Activated CD8-positive, alpha-beta memory T cell treated with anti-CD3 and anti-CD28 coated beads, Interleukin-2, amount 10 ng/mL, durations not matched to agents 7 days and 5 days (primary cell): ENCODE measurements at regions not wholly inside any gene's neighbourhood (a gene's known extent, or its start where the extent isn't known, plus 50 kb on each side); places are given as distances from the start of the nearest gene placed in this dataset.
"Not testable (repeated sequence)": the region's sequence is repeated elsewhere in the genome, so short reads cannot be mapped to it uniquely, and the experiment has no call there.

Experiments used
- ATAC-seq: fragments of 150-1000 bp; cut with Tn5 transposase; one replicate; pipeline ENCODE4 v1.10.0; 2021; ENCODE audit warnings: moderate library complexity
- CTCF ChIA-PET: fragments of 350-600 bp; sonication (Branson Sonifier 250); formaldehyde crosslinking; loops from one replicate; lab custom pipeline; 2021; ENCODE audit warnings: antibody characterized with exemption; lab: Charles Lee
- DNase-seq: peaks from one replicate; pipeline ENCODE4 v3.0.0-alpha.2; 2020
- H3K27ac Mint-ChIP-seq: one replicate; pipeline ENCODE4 v1.8.0; 2021; ENCODE audit warnings: mild to moderate bottlenecking, mixed read lengths
- H3K27me3 Mint-ChIP-seq: one replicate; pipeline ENCODE4 v1.8.0; 2021; ENCODE audit warnings: mixed read lengths
- H3K36me3 Mint-ChIP-seq: one replicate; pipeline ENCODE4 v1.8.0; 2021; ENCODE audit warnings: mild to moderate bottlenecking, mixed read lengths
- H3K4me1 Mint-ChIP-seq: one replicate; pipeline ENCODE4 v1.8.0; 2021; ENCODE audit warnings: mixed read lengths
- H3K4me3 Mint-ChIP-seq: one replicate; pipeline ENCODE4 v1.8.0; 2021; ENCODE audit warnings: mild to moderate bottlenecking, moderate library complexity, mixed read lengths
- H3K9me3 Mint-ChIP-seq: one replicate; pipeline ENCODE4 v1.8.0; 2022; ENCODE audit warnings: low read depth, mixed read lengths

- Mint-ChIP-seq H3K36me3 (no peaks in the 10 kb centered on the region), H3K9me3 (no peaks in the 10 kb centered on the region), H3K4me1 (peaks cover 3% of the 10 kb centered on the region), H3K4me3 (no peak overlapping the region), H3K27me3 (peaks cover 2% of the 10 kb centered on the region), H3K27ac (no peak overlapping the region)
- DNase-seq (no peak), ATAC-seq (no peak)
- CTCF ChIA-PET = no interaction called here
Observed at GRCh38 chr6:111949546-111949945, 76.3 kb upstream of the FYN start.

DNA sequence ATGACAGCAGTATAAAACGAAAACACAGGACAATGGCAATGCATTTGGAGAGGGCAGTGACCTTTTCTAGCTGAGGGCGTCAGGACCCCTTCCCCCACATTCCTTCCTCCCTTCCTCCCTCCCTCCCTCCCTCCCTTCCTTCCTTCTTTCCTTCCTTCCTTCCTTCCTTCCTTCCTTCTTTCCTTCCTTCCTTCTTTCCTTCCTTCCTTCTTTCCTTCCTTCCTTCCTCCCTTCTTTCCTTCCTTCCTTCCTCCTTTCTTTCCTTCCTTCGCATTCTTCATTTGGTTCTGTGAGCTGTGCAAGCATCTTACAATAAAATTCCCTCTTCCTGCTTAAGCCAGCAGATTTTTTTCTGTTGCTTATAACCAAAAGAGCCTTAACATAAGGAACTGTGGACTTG lies 76.7 kb upstream of the FYN start:
- DNase-seq, H3K36me3 Mint-ChIP-seq, H3K9me3 Mint-ChIP-seq, H3K4me3 Mint-ChIP-seq, CTCF ChIA-PET, H3K4me1 Mint-ChIP-seq, H3K27ac Mint-ChIP-seq, ATAC-seq, H3K27me3 Mint-ChIP-seq: not testable (repeated sequence)

DNA sequence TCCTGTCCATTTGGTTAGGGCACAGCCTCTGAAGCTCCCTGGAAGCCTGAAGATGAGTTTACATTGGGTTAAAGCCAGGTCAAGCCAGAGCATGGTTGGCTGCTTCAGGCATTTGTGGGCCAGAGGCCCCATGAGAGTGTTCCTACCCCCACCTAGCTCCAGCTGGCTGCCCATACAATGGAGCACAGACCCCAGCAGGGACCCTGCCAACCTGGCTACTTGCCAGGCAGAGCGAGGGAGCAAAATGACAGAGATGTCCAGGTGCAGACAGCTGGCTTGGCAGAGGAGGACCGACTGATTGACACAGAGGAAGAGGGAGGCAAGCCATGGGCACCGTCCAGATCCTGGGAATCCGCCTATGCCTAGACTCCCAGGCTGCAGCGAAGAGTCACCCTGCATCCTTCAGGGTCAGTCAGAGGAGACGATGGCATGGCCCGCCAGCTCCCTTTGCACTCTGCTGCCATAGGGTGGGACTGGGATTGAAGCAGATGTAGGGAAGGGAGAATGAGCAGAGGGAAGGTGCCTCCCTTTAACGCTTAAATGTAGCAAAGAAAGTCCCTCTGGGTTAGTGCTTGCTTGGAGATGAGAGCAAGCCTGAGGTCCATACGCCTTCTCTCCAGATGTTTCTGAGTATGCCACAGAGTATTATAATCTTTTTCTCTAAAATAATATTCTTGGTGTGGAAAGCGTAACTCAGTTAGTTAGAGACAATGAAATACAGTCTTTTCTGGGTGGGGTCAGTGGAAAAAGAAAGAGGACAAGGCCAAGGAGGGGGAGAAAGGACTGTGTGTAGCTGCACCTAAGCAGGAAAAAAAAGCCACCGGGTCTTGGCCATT lies 77.6 kb upstream of the FYN start:
- Mint-ChIP-seq H3K4me1 (peaks cover 3% of the 10 kb centered on the region), H3K27ac (no peak overlapping the region), H3K9me3 (no peaks in the 10 kb centered on the region), H3K36me3 (no peaks in the 10 kb centered on the region), H3K4me3 (no peak overlapping the region), H3K27me3 (peaks cover 2% of the 10 kb centered on the region)
- CTCF ChIA-PET = no interaction called here
- no peak for DNase-seq
- ATAC-seq = no peak

DNA sequence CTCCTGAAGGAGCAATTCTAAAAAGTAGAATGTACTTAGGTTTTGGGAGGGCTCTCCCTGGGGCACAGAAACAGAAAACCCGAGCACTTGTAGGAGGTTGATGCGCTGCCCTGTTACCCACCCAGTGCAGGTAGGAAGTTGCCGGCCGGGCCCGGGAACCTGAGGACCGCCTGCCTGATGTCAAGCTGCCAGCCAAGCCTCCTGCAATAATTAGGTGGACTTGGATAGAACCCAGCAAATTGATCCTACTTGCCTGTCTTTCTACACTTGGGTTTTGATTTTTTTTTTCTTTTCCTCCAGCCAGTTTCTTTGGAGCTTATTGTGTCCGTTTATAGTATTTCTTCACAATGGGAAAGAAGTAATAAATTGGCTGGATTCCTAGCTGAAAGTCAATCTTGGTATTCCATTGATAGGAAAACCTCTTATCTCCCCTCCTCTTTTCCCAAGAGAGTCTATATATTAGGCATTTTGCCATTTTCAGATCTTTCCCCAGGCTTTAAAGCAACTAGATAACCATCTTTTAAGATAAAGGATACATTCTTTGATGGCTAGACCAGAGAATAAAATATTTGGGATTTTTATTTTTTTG lies 78.3 kb upstream of the FYN start:
- CTCF ChIA-PET = no interaction called here

DNA sequence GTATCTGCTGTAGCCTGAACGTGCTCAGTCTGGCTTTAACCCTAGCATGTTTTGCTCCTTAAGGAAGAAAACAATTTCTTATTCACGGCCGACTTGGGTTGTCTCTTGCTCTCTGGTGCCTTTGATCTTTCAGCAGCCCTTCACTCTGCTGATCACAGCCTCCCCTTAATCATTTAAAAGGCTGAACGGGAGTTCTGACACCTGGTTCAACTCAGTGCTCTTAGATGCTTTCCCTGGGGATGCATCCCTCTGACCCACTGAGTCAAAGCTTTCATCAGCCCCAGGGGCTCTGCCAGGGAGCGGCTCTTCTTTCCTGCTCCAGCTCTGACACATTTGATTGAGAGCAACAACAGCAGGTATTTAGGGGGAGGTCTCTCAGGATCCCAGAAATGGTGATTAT lies 79.0 kb upstream of the FYN start:
- H3K27me3 Mint-ChIP-seq = peaks cover 2% of the 10 kb centered on the region
- H3K27ac Mint-ChIP-seq = no peak overlapping the region
- no peaks in the 10 kb centered on the region for H3K9me3 Mint-ChIP-seq
- H3K4me3 Mint-ChIP-seq = no peak overlapping the region
- CTCF ChIA-PET = no interaction called here
- no peak for ATAC-seq
- no peaks in the 10 kb centered on the region for H3K36me3 Mint-ChIP-seq
- peaks cover 3% of the 10 kb centered on the region for H3K4me1 Mint-ChIP-seq
- DNase-seq = no peak

More for the DNA sequence above, 78.3 kb upstream of the FYN start:
- H3K36me3 Mint-ChIP-seq = no peaks in the 10 kb centered on the region
- peaks cover 3% of the 10 kb centered on the region for H3K4me1 Mint-ChIP-seq
- H3K9me3 Mint-ChIP-seq = no peaks in the 10 kb centered on the region
- ATAC-seq (no peak), DNase-seq (no peak)
- no peak overlapping the region for H3K27ac Mint-ChIP-seq
- H3K27me3 Mint-ChIP-seq = peaks cover 2% of the 10 kb centered on the region
- no peak overlapping the region for H3K4me3 Mint-ChIP-seq

- Mint-ChIP-seq H3K27ac (no peak overlapping the region), H3K9me3 (no peaks in the 10 kb centered on the region), H3K4me1 (peaks cover 3% of the 10 kb centered on the region), H3K36me3 (no peaks in the 10 kb centered on the region), H3K4me3 (no peak overlapping the region), H3K27me3 (peaks cover 2% of the 10 kb centered on the region)
- DNase-seq = no peak
- CTCF ChIA-PET = no interaction called here
- ATAC-seq = no peak
Observed at GRCh38 chr6:111952821-111953540, 79.7 kb upstream of the FYN start.

DNA sequence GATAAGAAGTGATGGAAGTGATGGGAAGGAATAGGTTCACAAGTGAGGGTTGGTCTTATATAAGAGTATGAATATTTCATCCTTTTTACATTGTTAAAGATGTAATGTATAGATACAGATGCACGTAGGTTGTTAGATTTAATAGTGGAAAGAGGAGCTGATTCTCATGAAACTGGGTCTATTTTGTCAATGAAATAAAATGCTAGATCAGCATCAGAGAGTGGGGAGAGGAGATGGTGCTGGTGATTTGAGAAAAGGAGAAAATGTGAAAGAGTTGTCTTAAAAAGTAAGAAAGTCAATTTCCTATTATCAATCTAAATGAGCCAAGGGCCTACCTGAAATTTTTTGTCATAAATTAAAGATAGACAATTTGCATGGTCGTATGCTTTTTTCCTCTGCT lies 82.8 kb upstream of the FYN start:
- H3K27ac Mint-ChIP-seq = no peak overlapping the region
- peaks cover 3% of the 10 kb centered on the region for H3K4me1 Mint-ChIP-seq
- H3K36me3 Mint-ChIP-seq = no peaks in the 10 kb centered on the region
- DNase-seq (no peak), ATAC-seq (no peak)
- CTCF ChIA-PET = interaction anchor here (0.7 kb wide), 1 partner anchor 289 kb away, joined by 5 read pairs; no protein-coding TSS in a partner anchor
- H3K4me3 Mint-ChIP-seq = no peak overlapping the region
- H3K27me3 Mint-ChIP-seq = peaks cover 8% of the 10 kb centered on the region
- no peaks in the 10 kb centered on the region for H3K9me3 Mint-ChIP-seq

GRCh38 chr6:111957623-111958315 lies 84.5 kb upstream of the FYN start:
- no peak overlapping the region for H3K4me3 Mint-ChIP-seq
- peaks cover 3% of the 10 kb centered on the region for H3K4me1 Mint-ChIP-seq
- DNase-seq (no peak), ATAC-seq (no peak)
- no peaks in the 10 kb centered on the region for H3K9me3 Mint-ChIP-seq
- H3K36me3 Mint-ChIP-seq = no peaks in the 10 kb centered on the region
- CTCF ChIA-PET = interaction anchor here (0.7 kb wide), 1 partner anchor 687 kb away, joined by 3 read pairs; no protein-coding TSS in a partner anchor
- H3K27ac Mint-ChIP-seq = no peak overlapping the region
- H3K27me3 Mint-ChIP-seq = peaks cover 6% of the 10 kb centered on the region

DNA sequence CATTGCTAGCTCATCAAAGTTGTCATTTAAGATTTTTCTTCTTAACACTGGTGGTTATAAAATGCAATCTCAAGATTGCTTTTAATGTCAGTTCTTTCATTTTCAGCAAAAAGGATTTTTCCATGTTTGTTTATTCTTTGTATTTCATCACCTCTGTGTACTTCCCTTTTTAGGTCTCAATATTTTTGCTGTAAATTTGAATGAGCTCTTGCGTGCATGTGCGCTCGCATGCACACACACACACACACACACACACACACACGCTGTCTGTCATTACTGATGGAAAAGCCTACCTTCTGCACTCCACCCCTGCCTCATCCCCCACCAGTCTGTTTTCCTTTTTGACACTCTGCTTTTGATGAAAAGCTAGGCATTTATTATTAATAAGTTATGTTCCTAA lies 85.3 kb upstream of the FYN start:
- Mint-ChIP-seq H3K36me3 (no peaks in the 10 kb centered on the region), H3K4me3 (no peak overlapping the region), H3K27me3 (peaks cover 6% of the 10 kb centered on the region), H3K9me3 (no peaks in the 10 kb centered on the region), H3K27ac (no peak overlapping the region), H3K4me1 (no peaks in the 10 kb centered on the region)
- ATAC-seq (no peak), DNase-seq (no peak)
- CTCF ChIA-PET = interaction anchor here (0.8 kb wide), 1 partner anchor 69 kb away, joined by 3 read pairs; no protein-coding TSS in a partner anchor

GRCh38 chr6:111959766-111960165 lies 86.5 kb upstream of the FYN start:
- CTCF ChIA-PET = interaction anchor here (0.8 kb wide), 1 partner anchor 8 kb away, joined by 3 read pairs; no protein-coding TSS in a partner anchor
- no peak overlapping the region for H3K27ac Mint-ChIP-seq
- no peaks in the 10 kb centered on the region for H3K36me3 Mint-ChIP-seq
- H3K4me3 Mint-ChIP-seq = no peak overlapping the region
- H3K27me3 Mint-ChIP-seq = peaks cover 7% of the 10 kb centered on the region
- ATAC-seq (no peak), DNase-seq (no peak)
- no peaks in the 10 kb centered on the region for H3K4me1 Mint-ChIP-seq
- H3K9me3 Mint-ChIP-seq = no peaks in the 10 kb centered on the region

- no peaks in the 10 kb centered on the region for H3K36me3 Mint-ChIP-seq
- H3K4me3 Mint-ChIP-seq = no peak overlapping the region
- no peak overlapping the region for H3K27ac Mint-ChIP-seq
- CTCF ChIA-PET = interaction anchor here (1.2 to 1.5 kb wide), 2 partner anchors 7 to 257 kb away, joined by 3 read pairs; no protein-coding TSS in a partner anchor
- ATAC-seq (no peak), DNase-seq (no peak)
- no peaks in the 10 kb centered on the region for H3K9me3 Mint-ChIP-seq
- H3K4me1 Mint-ChIP-seq = peaks cover 4% of the 10 kb centered on the region
- peaks cover 23% of the 10 kb centered on the region for H3K27me3 Mint-ChIP-seq
Observed at GRCh38 chr6:111967131-111967530, 86.8 kb upstream of the CCN6 start.

DNA sequence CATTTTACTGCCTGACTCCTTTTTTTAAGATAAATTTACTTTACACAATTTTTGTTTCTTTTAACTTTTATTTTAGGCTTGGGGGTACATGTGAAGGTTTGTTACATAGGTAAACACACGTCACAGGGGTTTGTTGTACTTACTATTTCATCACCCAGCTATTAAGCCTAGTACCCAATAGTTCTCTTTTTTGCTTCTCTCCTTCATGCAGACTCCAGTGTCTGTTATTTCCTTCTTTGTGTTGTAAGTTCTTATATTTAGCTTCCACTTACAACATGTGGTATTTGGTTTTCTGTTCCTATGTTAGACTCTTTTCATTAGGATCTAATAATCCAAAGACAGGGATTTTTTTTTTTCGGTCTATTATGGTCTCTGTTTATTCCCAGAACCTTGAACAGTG lies 83.5 kb upstream of the CCN6 start:
- H3K27ac Mint-ChIP-seq = no peak overlapping the region
- no peak for ATAC-seq
- no peaks in the 10 kb centered on the region for H3K9me3 Mint-ChIP-seq
- no peaks in the 10 kb centered on the region for H3K36me3 Mint-ChIP-seq
- no peak overlapping the region for H3K4me3 Mint-ChIP-seq
- peaks cover 17% of the 10 kb centered on the region for H3K27me3 Mint-ChIP-seq
- H3K4me1 Mint-ChIP-seq = peaks cover 30% of the 10 kb centered on the region
- CTCF ChIA-PET = interaction anchor here (0.7 kb wide), 1 partner anchor 63 kb away, joined by 3 read pairs; no protein-coding TSS in a partner anchor
- no peak for DNase-seq
